Caco-2 (cell line): ENCODE measurements at regions not wholly inside any gene's neighbourhood (a gene's known extent, or its start where the extent isn't known, plus 50 kb on each side); places are given as distances from the start of the nearest gene placed in this dataset.

ENCODE experiments used
- BruUV-seq: library from RNA; stranded (reverse); fragments of 400-500 nt; replicated peaks from 2 replicates; lab custom pipeline; 2021; lab: Mats Ljungman, UMichigan
- CTCF ChIA-PET: fragments of 300-600 bp; sonication (Branson Sonifier 250); formaldehyde crosslinking; loops from one replicate; lab custom pipeline; 2022; ENCODE audit warnings: antibody characterized with exemption; lab: Charles Lee
- POLR2A ChIA-PET: fragments of 300-600 bp; sonication (Branson Sonifier 250); formaldehyde crosslinking; loops from one replicate; lab custom pipeline; 2022; ENCODE audit warnings: antibody characterized with exemption; lab: Charles Lee
- DNase-seq, 2 experiments: peaks; one replicate each; pipeline versions ENCODE4 v3.0.0 to v3.0.0-alpha.2; 2020 to 2022
- H3K27me3 ChIP-seq: replicated peaks from 2 replicates; pipeline ENCODE4 v1.6.0; 2011; ENCODE audit warnings: low read length; ENCODE audit not compliant: control insufficient read depth, insufficient read depth
- H3K36me3 ChIP-seq: 2 replicates; pipeline ENCODE4 v1.5.1; 2011; ENCODE audit warnings: low read length; ENCODE audit not compliant: control insufficient read depth, insufficient read depth
- H3K4me1 ChIP-seq: fragments of 250-450 bp; sonication (Bioruptor Pico); 2 replicates; pipeline ENCODE4 v1.5.1; 2020; ENCODE audit warnings: mild to moderate bottlenecking
- H3K4me3 ChIP-seq: 2 replicates; pipeline ENCODE4 v1.5.1; 2011; ENCODE audit warnings: low read depth, mild to moderate bottlenecking, control low read depth, low read length
- H3K9me3 ChIP-seq: fragments of 250-450 bp; sonication (Bioruptor Pico); 2 replicates; pipeline ENCODE4 v1.5.1; 2020; ENCODE audit warnings: mild to moderate bottlenecking, moderate library complexity
- H3K27ac Mint-ChIP-seq: one replicate; pipeline ENCODE4 v1.8.0; 2022; ENCODE audit warnings: mixed read lengths; ENCODE audit not compliant: unreplicated experiment
- H3K27me3 Mint-ChIP-seq: one replicate; pipeline ENCODE4 v1.8.0; 2022; ENCODE audit warnings: mixed read lengths; ENCODE audit not compliant: insufficient read depth, unreplicated experiment
- H3K36me3 Mint-ChIP-seq: one replicate; pipeline ENCODE4 v1.8.0; 2022; ENCODE audit warnings: mild to moderate bottlenecking, mixed read lengths; ENCODE audit not compliant: insufficient read depth, unreplicated experiment
- H3K4me1 Mint-ChIP-seq: one replicate; pipeline ENCODE4 v1.8.0; 2022; ENCODE audit warnings: low read depth, mixed read lengths; ENCODE audit not compliant: unreplicated experiment
- H3K4me3 Mint-ChIP-seq: one replicate; pipeline ENCODE4 v1.8.0; 2022; ENCODE audit warnings: mild to moderate bottlenecking, moderate library complexity, mixed read lengths; ENCODE audit not compliant: unreplicated experiment
- H3K9me3 Mint-ChIP-seq: one replicate; pipeline ENCODE4 v1.8.0; 2022; ENCODE audit warnings: mixed read lengths; ENCODE audit not compliant: unreplicated experiment
- intact Hi-C: fragments of 100-400 bp; cut with micrococcal nuclease; formaldehyde crosslinking; loops from one replicate; pipeline ENCODE4 v1.10.0; 2022; ENCODE audit not compliant: unreplicated experiment
- TF ChIP-seq, protein P1 (sequence below), 2 experiments: fragments of 200-600 bp in 1 of 2; IDR thresholded peaks; 1 replicate in 1 of 2; 2 replicates in 1 of 2; pipeline versions ENCODE4 v1.5.1 to v1.8.0; 2011 to 2022; ENCODE audit warnings: antibody characterized with exemption in 1 of 2, control low read depth in 1 of 2, inconsistent platforms in 1 of 2, low read depth in 1 of 2, low read length in 1 of 2, mild to moderate bottlenecking in 1 of 2, moderate library complexity in 1 of 2; ENCODE audit not compliant: insufficient read depth in 1 of 2, severe bottlenecking in 1 of 2, unreplicated experiment in 1 of 2

DNA sequence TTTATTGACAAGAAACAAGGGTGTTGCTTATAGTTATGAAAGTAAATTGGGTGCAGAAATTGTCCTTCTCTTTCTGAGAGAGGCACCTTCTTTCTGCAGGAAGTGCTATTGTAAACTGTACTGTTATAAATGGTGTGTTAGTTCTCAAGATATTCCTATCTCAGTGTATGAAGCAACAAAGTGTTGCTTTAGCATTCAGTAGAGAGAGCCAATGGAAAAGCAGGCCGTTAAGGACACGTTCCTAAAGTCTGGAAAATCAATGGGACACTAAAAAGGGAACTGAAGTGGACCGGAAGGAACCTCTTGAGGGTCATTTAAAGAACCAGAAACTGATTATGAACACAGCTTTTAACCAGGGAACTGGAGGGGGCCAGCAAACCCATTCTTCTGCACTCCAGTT lies 510.0 kb upstream of the ZEB2 start:
- intact Hi-C loops, result no loop called here
- no peak for DNase-seq
- Histone ChIP-seq H3K9me3 (no peaks in the 10 kb centered on the region), H3K27me3 (no peaks in the 10 kb centered on the region), H3K36me3 (no peaks in the 10 kb centered on the region), H3K4me3 (no peak overlapping the region), H3K4me1 (no peaks in the 10 kb centered on the region; the same call in 1 of the 2 replicates)
- no peak overlapping the region for H3K4me3 Mint-ChIP-seq
- no peak overlapping the region for H3K27ac Mint-ChIP-seq
- H3K9me3 Mint-ChIP-seq, result no peaks in the 10 kb centered on the region
- H3K36me3 Mint-ChIP-seq, result no peaks in the 10 kb centered on the region
- POLR2A ChIA-PET, result no interaction called here
- CTCF ChIA-PET, result no interaction called here
- TF ChIP-seq, protein P1, sequence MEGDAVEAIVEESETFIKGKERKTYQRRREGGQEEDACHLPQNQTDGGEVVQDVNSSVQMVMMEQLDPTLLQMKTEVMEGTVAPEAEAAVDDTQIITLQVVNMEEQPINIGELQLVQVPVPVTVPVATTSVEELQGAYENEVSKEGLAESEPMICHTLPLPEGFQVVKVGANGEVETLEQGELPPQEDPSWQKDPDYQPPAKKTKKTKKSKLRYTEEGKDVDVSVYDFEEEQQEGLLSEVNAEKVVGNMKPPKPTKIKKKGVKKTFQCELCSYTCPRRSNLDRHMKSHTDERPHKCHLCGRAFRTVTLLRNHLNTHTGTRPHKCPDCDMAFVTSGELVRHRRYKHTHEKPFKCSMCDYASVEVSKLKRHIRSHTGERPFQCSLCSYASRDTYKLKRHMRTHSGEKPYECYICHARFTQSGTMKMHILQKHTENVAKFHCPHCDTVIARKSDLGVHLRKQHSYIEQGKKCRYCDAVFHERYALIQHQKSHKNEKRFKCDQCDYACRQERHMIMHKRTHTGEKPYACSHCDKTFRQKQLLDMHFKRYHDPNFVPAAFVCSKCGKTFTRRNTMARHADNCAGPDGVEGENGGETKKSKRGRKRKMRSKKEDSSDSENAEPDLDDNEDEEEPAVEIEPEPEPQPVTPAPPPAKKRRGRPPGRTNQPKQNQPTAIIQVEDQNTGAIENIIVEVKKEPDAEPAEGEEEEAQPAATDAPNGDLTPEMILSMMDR (IDR thresholded peaks at IDR 0.05; ENCODE audit: insufficient read depth in 1 of 2, low read depth in 1 of 2, low read length in 1 of 2, severe bottlenecking in 1 of 2, unreplicated experiment in 1 of 2), result no peak
- BruUV-seq, result no TSS peak
- no peaks in the 10 kb centered on the region for H3K4me1 Mint-ChIP-seq
- no peaks in the 10 kb centered on the region for H3K27me3 Mint-ChIP-seq

DNA sequence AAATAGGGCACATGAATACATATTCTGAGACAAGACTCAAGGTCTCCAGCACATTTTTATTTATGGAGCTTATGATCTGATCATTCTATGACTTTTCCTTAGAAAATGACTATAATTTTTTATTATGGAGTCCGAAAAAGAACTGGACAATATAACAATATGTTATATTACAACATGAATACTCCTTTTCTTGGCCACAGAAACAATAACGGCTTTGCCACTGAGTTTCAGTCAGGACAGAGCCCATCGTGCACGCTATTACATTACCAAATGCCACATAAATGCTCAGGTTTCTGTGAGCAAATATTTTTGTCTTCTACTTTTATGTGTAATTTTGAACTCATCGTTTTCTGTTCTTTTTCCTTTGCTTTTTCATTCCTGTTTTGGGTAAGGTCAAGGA lies 509.2 kb upstream of the ZEB2 start:
- Histone ChIP-seq H3K36me3 (no peaks in the 10 kb centered on the region), H3K4me1 (no peaks in the 10 kb centered on the region; the same call in 1 of the 2 replicates), H3K27me3 (no peaks in the 10 kb centered on the region), H3K9me3 (no peaks in the 10 kb centered on the region), H3K4me3 (no peak overlapping the region)
- DNase-seq, result no peak
- H3K4me1 Mint-ChIP-seq, result no peaks in the 10 kb centered on the region
- no peaks in the 10 kb centered on the region for H3K9me3 Mint-ChIP-seq
- H3K36me3 Mint-ChIP-seq, result no peaks in the 10 kb centered on the region
- intact Hi-C loops, result no loop called here
- no peak overlapping the region for H3K27ac Mint-ChIP-seq
- no peak overlapping the region for H3K4me3 Mint-ChIP-seq
- POLR2A ChIA-PET, result no interaction called here
- CTCF ChIA-PET, result no interaction called here
- BruUV-seq, result no TSS peak
- no peaks in the 10 kb centered on the region for H3K27me3 Mint-ChIP-seq
- TF ChIP-seq, protein P1 (IDR thresholded peaks at IDR 0.05; ENCODE audit: insufficient read depth in 1 of 2, low read depth in 1 of 2, low read length in 1 of 2, severe bottlenecking in 1 of 2, unreplicated experiment in 1 of 2), result no peak

DNA sequence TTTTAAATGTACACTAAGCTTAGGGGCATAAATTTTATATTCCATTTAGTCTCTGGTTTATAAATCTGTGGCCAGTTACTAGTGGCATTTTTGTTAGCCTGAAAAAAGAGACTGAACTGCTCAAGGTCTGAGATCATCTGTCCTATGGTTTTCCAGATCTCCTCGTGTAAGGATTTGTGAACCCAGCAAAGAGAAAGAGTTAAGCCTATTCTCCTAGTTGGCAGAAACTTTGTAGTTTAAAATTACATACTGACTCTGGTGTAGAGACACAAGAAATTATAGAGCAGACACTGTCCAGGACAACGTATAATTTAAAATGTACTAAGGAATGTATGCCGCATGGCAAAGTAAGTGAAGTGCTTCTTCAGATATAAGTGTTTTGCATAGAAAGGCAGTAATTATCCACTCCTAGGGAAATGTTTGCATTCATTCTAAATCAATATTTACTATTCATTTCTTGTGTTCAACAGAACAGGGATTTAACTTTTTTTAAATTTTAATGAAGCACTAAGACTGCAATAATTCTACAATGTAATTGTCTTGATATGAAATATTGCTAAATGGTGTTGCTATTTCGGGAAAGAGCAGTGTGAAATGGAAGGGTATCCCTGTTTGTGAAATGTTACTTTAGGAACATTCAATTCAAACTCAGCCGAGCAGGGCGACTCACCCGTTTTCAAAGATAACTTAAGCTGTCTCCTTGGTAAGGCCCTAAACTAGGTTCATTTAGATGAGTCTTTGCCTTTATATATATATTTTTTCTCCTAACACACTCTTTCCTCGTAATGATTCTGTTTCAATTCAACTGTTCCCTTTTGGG lies 508.4 kb upstream of the ZEB2 start:
- ChIA-PET CTCF (no interaction called here), POLR2A (no interaction called here)
- no peaks in the 10 kb centered on the region; the same call in 1 of the 2 replicates for H3K4me1 ChIP-seq
- H3K4me1 Mint-ChIP-seq, result no peaks in the 10 kb centered on the region
- H3K9me3 ChIP-seq, result no peaks in the 10 kb centered on the region
- no peak overlapping the region for H3K4me3 ChIP-seq
- no peak for DNase-seq
- intact Hi-C loops, result no loop called here
- BruUV-seq, result no TSS peak
- no peaks in the 10 kb centered on the region for H3K27me3 ChIP-seq
- TF ChIP-seq, protein P1 (IDR thresholded peaks at IDR 0.05; ENCODE audit: insufficient read depth in 1 of 2, low read depth in 1 of 2, low read length in 1 of 2, severe bottlenecking in 1 of 2, unreplicated experiment in 1 of 2), result no peak
- H3K4me3 Mint-ChIP-seq, result no peak overlapping the region
- H3K27ac Mint-ChIP-seq, result no peak overlapping the region
- H3K27me3 Mint-ChIP-seq, result no peaks in the 10 kb centered on the region
- H3K36me3 ChIP-seq, result no peaks in the 10 kb centered on the region
- H3K9me3 Mint-ChIP-seq, result no peaks in the 10 kb centered on the region
- H3K36me3 Mint-ChIP-seq, result no peaks in the 10 kb centered on the region
